SK-N-SH (cell line): ENCODE measurements at regions not wholly inside any gene's neighbourhood (a gene's known extent, or its start where the extent isn't known, plus 50 kb on each side); places are given as distances from the start of the nearest gene placed in this dataset.

ENCODE experiments used
- CTCF ChIA-PET: fragments of 300-600, 350-600 bp; formaldehyde crosslinking; extraction: SDS; loops from one replicate; lab custom pipeline; 2021; lab: Yijun Ruan, JAX
- POLR2A ChIA-PET: fragments of 350-600 bp; sonication (Branson Sonifier 250); formaldehyde crosslinking; extraction: SDS; loops from one replicate; lab custom pipeline; 2020; ENCODE audit warnings: antibody characterized with exemption, inconsistent platforms; lab: Yijun Ruan, JAX
- DNase-seq: peaks from one replicate; pipeline ENCODE4 v3.0.0; 2012
- H2AFZ ChIP-seq: fragments of 200-600 bp; sonication (generic); 2 replicates; pipeline ENCODE4 v1.8.1; 2016; ENCODE audit warnings: antibody characterized with exemption, mild to moderate bottlenecking, low read depth
- H3F3A ChIP-seq: fragments of 200-600 bp; sonication (generic); replicated peaks from 2 replicates; pipeline ENCODE3; 2016; ENCODE audit warnings: antibody characterized with exemption, mild to moderate bottlenecking; ENCODE audit not compliant: insufficient read depth
- H3K27ac ChIP-seq, 2 experiments: fragments of 200-500 bp in 1 of 2; fragments of 200-600 bp in 1 of 2; sonication (Bioruptor generic) in 1 of 2; sonication (generic), shearing (Covaris generic) in 1 of 2; 2 replicates each; pipeline versions ENCODE4 v1.5.1 to v1.6.1; 2014 to 2016; ENCODE audit warnings: low read depth in 2 of 2, inconsistent platforms in 1 of 2, low read length in 1 of 2, mild to moderate bottlenecking in 1 of 2, mixed read lengths in 1 of 2
- H3K27me3 ChIP-seq: fragments of 200-600 bp; sonication (generic), shearing (Covaris generic); 2 replicates; pipeline ENCODE4 v1.6.1; 2016; ENCODE audit warnings: mixed run types; ENCODE audit not compliant: insufficient read depth
- H3K36me3 ChIP-seq, 2 experiments: fragments of 200-500 bp in 1 of 2; fragments of 200-600 bp in 1 of 2; sonication (Bioruptor generic) in 1 of 2; sonication (generic) in 1 of 2; replicated peaks in 1 of 2; 2 replicates each; pipeline versions ENCODE3 to v1.5.1; 2014 to 2016; ENCODE audit warnings: low read length in 1 of 2, mild to moderate bottlenecking in 1 of 2; ENCODE audit not compliant: insufficient read depth in 2 of 2, control insufficient read depth in 1 of 2
- H3K4me1 ChIP-seq, 2 experiments: fragments of 200-500 bp in 1 of 2; fragments of 200-600 bp in 1 of 2; sonication (Bioruptor generic) in 1 of 2; sonication (generic), shearing (Covaris generic) in 1 of 2; 2 replicates each; pipeline versions ENCODE4 v1.5.1 to v1.6.1; 2014 to 2016; ENCODE audit warnings: low read depth in 1 of 2, low read length in 1 of 2, mixed run types in 1 of 2; ENCODE audit not compliant: insufficient read depth in 2 of 2, control insufficient read depth in 1 of 2
- H3K4me2 ChIP-seq: fragments of 200-600 bp; sonication (generic), shearing (Covaris generic); 2 replicates; pipeline ENCODE4 v1.6.1; 2017; ENCODE audit warnings: mixed run types
- H3K4me3 ChIP-seq, 2 experiments: fragments of 200-500 bp in 1 of 2; fragments of 200-600 bp in 1 of 2; sonication (Bioruptor generic) in 1 of 2; sonication (generic), shearing (Covaris generic) in 1 of 2; 2 replicates each; pipeline versions ENCODE4 v1.5.1 to v1.8.1; 2014 to 2016; ENCODE audit warnings: low read depth in 2 of 2, inconsistent platforms in 1 of 2, low read length in 1 of 2, mild to moderate bottlenecking in 1 of 2, mixed read lengths in 1 of 2, moderate library complexity in 1 of 2
- H3K79me2 ChIP-seq: fragments of 200-600 bp; sonication (generic); 2 replicates; pipeline ENCODE4 v1.8.1; 2017; ENCODE audit warnings: mild to moderate bottlenecking; ENCODE audit not compliant: insufficient read depth
- H3K9ac ChIP-seq: fragments of 200-600 bp; sonication (generic); 2 replicates; pipeline ENCODE4 v1.6.1; 2017; ENCODE audit warnings: mixed run types
- H3K9me2 ChIP-seq: fragments of 200-600 bp; sonication (generic); 2 replicates; pipeline ENCODE4 v1.6.1; 2017; ENCODE audit warnings: mixed run types
- H3K9me3 ChIP-seq: fragments of 200-600 bp; sonication (generic); 2 replicates; pipeline ENCODE4 v1.6.1; 2017; ENCODE audit warnings: mixed run types, mild to moderate bottlenecking, moderate library complexity
- H4K20me1 ChIP-seq: fragments of 200-600 bp; sonication (generic); 2 replicates; pipeline ENCODE4 v1.6.1; 2017; ENCODE audit warnings: mild to moderate bottlenecking, mixed run types; ENCODE audit not compliant: insufficient read depth
- CHD2 ChIP-seq: fragments of 150-350 bp; IDR thresholded peaks from 2 replicates; pipeline ENCODE4 v1.6.1; 2018; ENCODE audit warnings: low read length; ENCODE audit not compliant: partially characterized antibody
- ELF1 ChIP-seq: IDR thresholded peaks from 2 replicates; pipeline ENCODE4 v1.4.0; 2012
- EP300 ChIP-seq, 2 experiments: IDR thresholded peaks; 2 replicates each; pipeline versions ENCODE4 v1.4.0 to v1.6.1; 2012; ENCODE audit warnings: borderline replicate concordance in 1 of 2, low read depth in 1 of 2, low read length in 1 of 2
- FOSL2 ChIP-seq: IDR thresholded peaks from 2 replicates; pipeline ENCODE4 v1.4.0; 2012; ENCODE audit warnings: low read depth, mild to moderate bottlenecking, moderate library complexity, borderline replicate concordance
- FOXJ3 ChIP-seq: sonication (generic); formaldehyde crosslinking; IDR thresholded peaks from 2 replicates; pipeline ENCODE4 v1.5.1; 2020; ENCODE audit warnings: mild to moderate bottlenecking, missing genetic modification reagents
- FOXM1 ChIP-seq: IDR thresholded peaks from 2 replicates; pipeline ENCODE4 v1.4.0; 2012; ENCODE audit warnings: low read depth, mild to moderate bottlenecking
- NRF1 ChIP-seq: IDR thresholded peaks from 2 replicates; pipeline ENCODE4 v1.6.1; 2012; ENCODE audit warnings: low read depth, mild to moderate bottlenecking, low read length
- POLR2AphosphoS5 ChIP-seq: IDR thresholded peaks from 2 replicates; pipeline ENCODE4 v1.6.1; 2012; ENCODE audit warnings: low read depth, low read length
- RCOR1 ChIP-seq: fragments of 150-350 bp; IDR thresholded peaks from 2 replicates; pipeline ENCODE4 v1.6.1; 2017; ENCODE audit warnings: antibody characterized with exemption, low read length
- RXRA ChIP-seq: IDR thresholded peaks from 2 replicates; pipeline ENCODE4 v1.4.0; 2012; ENCODE audit warnings: low read depth, mild to moderate bottlenecking, borderline replicate concordance
- SMC3 ChIP-seq: IDR thresholded peaks from 2 replicates; pipeline ENCODE4 v1.6.1; 2012; ENCODE audit warnings: low read depth, low read length, improper control_type of control experiment
- TAF1 ChIP-seq: IDR thresholded peaks from 2 replicates; pipeline ENCODE4 v1.6.1; 2012; ENCODE audit warnings: low read depth, mild to moderate bottlenecking, low read length, moderate library complexity, borderline replicate concordance
- TCF12 ChIP-seq: IDR thresholded peaks from 2 replicates; pipeline ENCODE4 v1.4.0; 2012
- TEAD4 ChIP-seq: IDR thresholded peaks from 2 replicates; pipeline ENCODE4 v1.4.0; 2012; ENCODE audit warnings: mild to moderate bottlenecking, borderline replicate concordance; ENCODE audit not compliant: insufficient read depth
- YY1 ChIP-seq: IDR thresholded peaks from 2 replicates; pipeline ENCODE4 v1.4.0; 2012; ENCODE audit warnings: low read depth, mild to moderate bottlenecking
- WGBS: methylation state at CpG from one replicate; pipeline ENCODE4 v1.1.6; 2017; ENCODE audit warnings: low lambda C conversion rate; 5-methylcytosine and 5-hydroxymethylcytosine counted together
- TF ChIP-seq, protein P1 (sequence below): IDR thresholded peaks from 2 replicates; pipeline ENCODE4; 2012
- TF ChIP-seq, protein P2 (sequence below): IDR thresholded peaks from 2 replicates; pipeline ENCODE4 v1.6.1; 2012; ENCODE audit warnings: mild to moderate bottlenecking, low read depth, low read length, moderate library complexity
- TF ChIP-seq, protein P3 (sequence below): fragments of 150-350 bp; IDR thresholded peaks from 2 replicates; pipeline ENCODE4 v1.6.1; 2016; ENCODE audit warnings: mild to moderate bottlenecking, low read depth, low read length

DNA sequence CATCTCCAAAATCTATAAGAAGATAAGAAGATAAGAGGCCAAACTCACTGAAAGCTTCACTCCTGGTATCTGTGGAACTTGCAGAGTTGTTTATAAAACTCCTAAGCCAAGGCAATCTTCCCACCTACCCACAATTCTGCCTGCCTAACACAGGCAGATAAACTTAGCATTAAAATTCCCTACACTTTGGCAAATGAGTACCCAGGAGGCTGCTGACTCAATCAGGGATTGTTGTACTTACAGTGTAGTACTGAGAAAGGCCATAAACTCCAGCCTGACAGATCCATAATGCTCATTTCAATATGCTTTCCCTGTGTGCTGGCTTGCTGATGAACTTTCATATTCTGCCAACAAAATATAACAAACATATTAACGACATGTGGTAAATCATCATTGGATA, 725.2 kb downstream of the BRINP1 start:
- no peaks in the 10 kb centered on the region for H4K20me1 ChIP-seq
- H3K4me3 ChIP-seq = no peak overlapping the region
- POLR2A ChIA-PET = no interaction called here
- TF ChIP-seq SMC3 (no peak), CHD2 (no peak), ELF1 (no peak)
- TF ChIP-seq, protein P1, sequence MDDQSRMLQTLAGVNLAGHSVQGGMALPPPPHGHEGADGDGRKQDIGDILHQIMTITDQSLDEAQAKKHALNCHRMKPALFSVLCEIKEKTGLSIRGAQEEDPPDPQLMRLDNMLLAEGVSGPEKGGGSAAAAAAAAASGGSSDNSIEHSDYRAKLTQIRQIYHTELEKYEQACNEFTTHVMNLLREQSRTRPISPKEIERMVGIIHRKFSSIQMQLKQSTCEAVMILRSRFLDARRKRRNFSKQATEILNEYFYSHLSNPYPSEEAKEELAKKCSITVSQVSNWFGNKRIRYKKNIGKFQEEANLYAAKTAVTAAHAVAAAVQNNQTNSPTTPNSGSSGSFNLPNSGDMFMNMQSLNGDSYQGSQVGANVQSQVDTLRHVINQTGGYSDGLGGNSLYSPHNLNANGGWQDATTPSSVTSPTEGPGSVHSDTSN = no peak
- no peaks in the 10 kb centered on the region for H3F3A ChIP-seq
- H3K79me2 ChIP-seq = no peaks in the 10 kb centered on the region
- no peak overlapping the region for H3K4me2 ChIP-seq
- CTCF ChIA-PET = no interaction called here
- H3K27ac ChIP-seq = no peak overlapping the region
- no peaks in the 10 kb centered on the region; the same call in 1 of the 2 replicates for H3K9me3 ChIP-seq
- H3K9ac ChIP-seq = no peak overlapping the region
- no peak overlapping the region for H2AFZ ChIP-seq
- DNase-seq = no peak
- H3K4me1 ChIP-seq = no peaks in the 10 kb centered on the region
- WGBS = 47% methylated on average over 1 of the region's 1 CpG
- no peaks in the 10 kb centered on the region for H3K27me3 ChIP-seq
- H3K36me3 ChIP-seq = no peaks in the 10 kb centered on the region
- no peaks in the 10 kb centered on the region for H3K9me2 ChIP-seq

DNA sequence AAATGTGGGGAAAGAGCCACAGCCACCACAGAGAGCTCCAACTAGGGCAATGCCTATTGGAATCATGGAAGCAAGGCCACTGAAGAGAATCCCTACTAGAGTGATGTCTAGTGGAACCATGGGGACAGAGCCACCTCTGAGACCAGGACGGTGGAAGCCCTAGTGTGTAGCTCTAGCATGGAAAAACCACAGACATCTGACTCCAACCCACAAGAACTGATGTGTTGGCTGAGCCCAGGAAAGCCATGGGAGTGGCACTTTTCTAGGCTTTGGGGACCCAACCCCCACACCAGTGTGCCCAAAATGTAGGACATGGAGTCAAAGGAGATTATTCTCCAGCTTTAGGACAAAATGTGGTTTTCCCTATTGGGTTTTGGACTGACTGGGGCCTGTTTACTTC, 721.9 kb downstream of the BRINP1 start:
- TF ChIP-seq FOXM1 (no peak), TCF12 (no peak), NRF1 (no peak), POLR2AphosphoS5 (no peak), TEAD4 (no peak), EP300 (IDR thresholded peaks at IDR 0.05; ENCODE audit: borderline replicate concordance in 1 of 2, low read depth in 1 of 2, low read length in 1 of 2) (no peak), TAF1 (no peak), FOXJ3 (CRISPR knock-in tag) (no peak), YY1 (no peak), RXRA (no peak), RCOR1 (no peak), ELF1 (no peak), FOSL2 (no peak)
- TF ChIP-seq, protein P2, sequence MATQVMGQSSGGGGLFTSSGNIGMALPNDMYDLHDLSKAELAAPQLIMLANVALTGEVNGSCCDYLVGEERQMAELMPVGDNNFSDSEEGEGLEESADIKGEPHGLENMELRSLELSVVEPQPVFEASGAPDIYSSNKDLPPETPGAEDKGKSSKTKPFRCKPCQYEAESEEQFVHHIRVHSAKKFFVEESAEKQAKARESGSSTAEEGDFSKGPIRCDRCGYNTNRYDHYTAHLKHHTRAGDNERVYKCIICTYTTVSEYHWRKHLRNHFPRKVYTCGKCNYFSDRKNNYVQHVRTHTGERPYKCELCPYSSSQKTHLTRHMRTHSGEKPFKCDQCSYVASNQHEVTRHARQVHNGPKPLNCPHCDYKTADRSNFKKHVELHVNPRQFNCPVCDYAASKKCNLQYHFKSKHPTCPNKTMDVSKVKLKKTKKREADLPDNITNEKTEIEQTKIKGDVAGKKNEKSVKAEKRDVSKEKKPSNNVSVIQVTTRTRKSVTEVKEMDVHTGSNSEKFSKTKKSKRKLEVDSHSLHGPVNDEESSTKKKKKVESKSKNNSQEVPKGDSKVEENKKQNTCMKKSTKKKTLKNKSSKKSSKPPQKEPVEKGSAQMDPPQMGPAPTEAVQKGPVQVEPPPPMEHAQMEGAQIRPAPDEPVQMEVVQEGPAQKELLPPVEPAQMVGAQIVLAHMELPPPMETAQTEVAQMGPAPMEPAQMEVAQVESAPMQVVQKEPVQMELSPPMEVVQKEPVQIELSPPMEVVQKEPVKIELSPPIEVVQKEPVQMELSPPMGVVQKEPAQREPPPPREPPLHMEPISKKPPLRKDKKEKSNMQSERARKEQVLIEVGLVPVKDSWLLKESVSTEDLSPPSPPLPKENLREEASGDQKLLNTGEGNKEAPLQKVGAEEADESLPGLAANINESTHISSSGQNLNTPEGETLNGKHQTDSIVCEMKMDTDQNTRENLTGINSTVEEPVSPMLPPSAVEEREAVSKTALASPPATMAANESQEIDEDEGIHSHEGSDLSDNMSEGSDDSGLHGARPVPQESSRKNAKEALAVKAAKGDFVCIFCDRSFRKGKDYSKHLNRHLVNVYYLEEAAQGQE = no peak
- TF ChIP-seq, protein P3, sequence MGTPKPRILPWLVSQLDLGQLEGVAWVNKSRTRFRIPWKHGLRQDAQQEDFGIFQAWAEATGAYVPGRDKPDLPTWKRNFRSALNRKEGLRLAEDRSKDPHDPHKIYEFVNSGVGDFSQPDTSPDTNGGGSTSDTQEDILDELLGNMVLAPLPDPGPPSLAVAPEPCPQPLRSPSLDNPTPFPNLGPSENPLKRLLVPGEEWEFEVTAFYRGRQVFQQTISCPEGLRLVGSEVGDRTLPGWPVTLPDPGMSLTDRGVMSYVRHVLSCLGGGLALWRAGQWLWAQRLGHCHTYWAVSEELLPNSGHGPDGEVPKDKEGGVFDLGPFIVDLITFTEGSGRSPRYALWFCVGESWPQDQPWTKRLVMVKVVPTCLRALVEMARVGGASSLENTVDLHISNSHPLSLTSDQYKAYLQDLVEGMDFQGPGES = no peak
- Histone ChIP-seq H4K20me1 (no peaks in the 10 kb centered on the region), H3K4me1 (no peaks in the 10 kb centered on the region), H3K4me2 (no peak overlapping the region), H3K27ac (no peak overlapping the region), H3K9me2 (no peaks in the 10 kb centered on the region), H3F3A (no peaks in the 10 kb centered on the region), H3K9ac (no peak overlapping the region), H3K27me3 (no peaks in the 10 kb centered on the region), H3K36me3 (no peaks in the 10 kb centered on the region), H3K9me3 (no peaks in the 10 kb centered on the region), H3K4me3 (no peak overlapping the region), H3K79me2 (no peaks in the 10 kb centered on the region), H2AFZ (no peak overlapping the region)
- no peak for DNase-seq
- ChIA-PET POLR2A (no interaction called here), CTCF (interaction anchor here (1.2 kb wide), 1 partner anchor 51 kb away, joined by 4 read pairs; no protein-coding TSS in a partner anchor)
- WGBS = 0% methylated on average over 1 of the region's 1 CpG
